Germinal center (tissue), 1 donor: ENCODE measurements at regions not wholly inside any gene's neighbourhood (a gene's known extent, or its start where the extent isn't known, plus 50 kb on each side); places are given as distances from the start of the nearest gene placed in this dataset.
A peak's percentile ranks its signal among the peaks of the same experiment; 100 is the strongest.
"Not testable (repeated sequence)": the region's sequence is repeated elsewhere in the genome, so short reads cannot be mapped to it uniquely, and the experiment has no call there.

Experiments
- DNase-seq: peaks from one replicate; pipeline ENCODE4 v3.0.0; 2012; ENCODE audit warnings: mixed read lengths, low spot score

- DNase-seq, result no peak
Observed at GRCh38 chr7:65744406-65744805, 128.5 kb upstream of the VKORC1L1 start.

- DNase-seq, result no peak
Observed at GRCh38 chr7:65746398-65746669, 126.5 kb upstream of the VKORC1L1 start.

GRCh38 chr7:65749039-65749438, 123.8 kb upstream of the VKORC1L1 start:
- DNase-seq, result no peak

- no peak for DNase-seq
Observed at GRCh38 chr7:65749518-65749917, 123.4 kb upstream of the VKORC1L1 start.

DNA sequence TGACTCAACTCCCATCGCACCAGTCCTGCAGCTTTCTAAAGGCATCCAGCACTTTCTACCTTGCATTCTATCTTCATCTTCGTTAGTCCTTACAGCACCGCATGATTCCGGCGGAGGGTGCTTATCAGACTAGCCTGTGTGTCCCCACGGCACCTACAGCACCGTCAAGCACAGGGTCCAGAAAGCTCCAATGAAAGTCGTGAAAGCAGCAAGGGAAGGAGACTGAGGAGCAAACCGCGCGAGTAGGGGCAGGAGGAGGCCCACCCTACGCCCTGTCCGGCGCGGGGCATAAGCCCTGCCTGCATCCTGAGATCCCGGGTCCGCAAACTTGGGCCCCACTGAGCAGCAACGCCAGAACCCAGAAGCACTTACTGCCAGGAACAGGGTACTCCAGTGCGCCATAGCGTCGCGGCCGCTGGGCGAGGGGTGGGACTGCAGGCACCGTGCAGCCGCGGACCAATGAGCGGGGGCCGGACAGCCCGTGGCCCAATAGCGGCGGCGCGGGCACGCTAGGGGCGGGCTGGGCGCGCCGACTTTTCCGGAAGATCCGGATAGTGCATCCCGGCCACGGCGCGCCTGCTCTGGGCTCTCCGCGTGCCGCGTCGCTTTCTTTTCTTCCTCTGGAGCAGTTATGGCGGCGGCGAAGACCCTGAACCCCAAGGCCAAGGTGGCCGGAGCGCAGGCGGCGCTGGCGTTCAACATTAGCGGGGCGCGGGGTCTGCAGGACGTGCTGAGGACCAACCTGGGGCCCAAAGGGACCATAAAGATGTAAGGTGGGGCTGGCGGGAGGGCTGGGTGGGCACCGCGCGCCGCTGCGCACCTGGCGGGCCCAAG, 122.1 kb upstream of the VKORC1L1 start:
- peak; percentile 96 for DNase-seq

DNA sequence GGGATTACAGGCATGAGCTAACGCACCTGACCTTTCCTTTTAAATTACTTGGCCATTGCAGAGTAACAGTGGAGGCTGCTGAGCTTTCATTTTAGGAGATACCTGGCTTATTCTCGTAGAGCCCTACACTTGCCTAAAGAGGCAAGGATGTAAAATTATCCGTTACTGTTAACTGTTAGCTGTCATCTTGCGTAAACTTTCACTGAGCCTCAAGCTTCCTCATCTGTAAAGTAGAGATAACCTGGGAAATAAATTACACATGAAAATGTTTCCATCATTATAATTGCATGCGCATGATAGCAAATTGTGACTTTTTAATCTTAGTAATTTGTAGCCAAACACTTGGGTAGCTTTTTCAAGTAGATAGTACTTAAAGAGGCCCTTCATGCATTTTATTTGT, 118.8 kb upstream of the VKORC1L1 start:
- DNase-seq, result not testable (repeated sequence)

DNA sequence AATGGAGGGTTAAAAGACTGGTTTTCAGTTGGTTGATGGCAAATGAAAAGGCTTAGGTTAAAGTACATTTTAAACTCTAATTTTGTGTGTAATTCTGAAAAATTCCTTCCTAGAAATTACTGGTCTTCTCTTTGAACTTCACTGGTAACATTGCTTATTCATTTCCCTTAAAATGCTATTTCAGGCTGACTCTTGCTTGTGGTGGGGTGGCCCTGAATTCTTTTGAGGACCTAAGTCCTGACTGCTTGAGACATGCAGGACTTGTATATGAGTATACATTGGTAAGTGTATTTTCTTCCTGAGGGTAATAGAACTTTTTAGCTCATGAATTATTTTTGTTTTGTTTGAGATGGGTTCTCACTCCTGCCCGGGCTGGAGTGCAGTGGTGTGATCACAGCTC, 113.9 kb upstream of the VKORC1L1 start:
- DNase-seq, result not testable (repeated sequence)

DNA sequence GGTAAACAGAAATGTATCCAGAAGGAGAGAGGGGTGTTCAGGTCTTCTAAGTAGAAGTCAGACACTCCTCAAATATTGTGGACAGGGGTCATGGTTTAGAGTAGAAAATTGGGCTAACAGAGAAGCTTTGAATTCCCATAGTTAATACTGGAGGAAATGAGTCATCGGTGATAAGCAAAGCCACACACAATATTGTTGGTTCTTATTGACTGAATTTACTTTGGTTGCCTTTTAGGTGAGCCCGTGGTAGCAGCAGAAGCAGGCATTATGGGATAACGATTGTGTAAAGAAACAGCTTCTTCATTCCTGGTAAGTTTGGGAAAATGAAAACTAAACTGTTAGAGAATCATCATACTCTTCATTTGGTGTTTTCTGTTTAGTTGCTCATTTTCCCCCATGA, 110.2 kb upstream of the VKORC1L1 start:
- not testable (repeated sequence) for DNase-seq

DNA sequence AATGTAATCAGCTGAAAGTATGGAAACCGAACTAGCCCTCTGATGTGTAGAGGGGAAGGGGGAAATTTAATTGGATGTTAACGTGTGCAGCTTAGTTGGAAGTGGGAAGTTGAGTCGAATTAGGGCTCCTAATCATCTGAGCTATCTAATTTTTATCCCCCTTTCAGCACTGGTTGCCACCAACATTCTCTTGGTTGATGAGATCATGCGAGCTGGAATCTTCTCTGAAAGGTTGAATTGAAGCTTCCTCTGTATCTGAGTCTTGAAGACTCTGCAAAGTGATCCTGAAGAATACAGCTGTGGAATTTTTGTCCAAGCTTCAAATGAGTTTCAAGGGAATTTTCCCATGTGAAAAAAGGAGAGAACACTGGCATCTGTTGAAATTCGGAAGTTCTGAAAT, 109.8 kb upstream of the VKORC1L1 start:
- not testable (repeated sequence) for DNase-seq

GRCh38 chr7:65770473-65771225, 102.2 kb upstream of the VKORC1L1 start:
- DNase-seq, result peak; percentile 72

GRCh38 chr7:65771226-65771569, 101.7 kb upstream of the VKORC1L1 start:
- not testable (repeated sequence) for DNase-seq

DNA sequence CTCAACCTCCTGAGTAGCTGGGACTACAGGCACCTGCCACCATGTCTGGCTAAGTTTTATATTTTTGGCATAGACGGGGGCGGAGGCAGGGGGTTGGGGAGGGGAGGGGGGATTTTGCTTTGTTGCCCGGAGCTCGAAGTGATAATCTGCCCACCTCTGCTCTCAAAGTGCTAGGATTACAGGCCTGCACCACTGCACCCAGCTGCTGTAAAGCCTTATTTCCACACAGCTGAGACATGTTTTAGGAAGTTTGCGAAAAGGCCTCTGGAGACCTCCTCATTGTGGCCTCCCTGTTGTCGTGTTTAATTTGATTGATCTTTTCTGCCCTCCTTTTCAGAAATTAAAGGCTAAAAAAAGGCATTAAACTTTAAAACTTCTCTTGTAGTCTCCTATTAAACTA, 96.2 kb upstream of the VKORC1L1 start:
- DNase-seq, result not testable (repeated sequence)

DNA sequence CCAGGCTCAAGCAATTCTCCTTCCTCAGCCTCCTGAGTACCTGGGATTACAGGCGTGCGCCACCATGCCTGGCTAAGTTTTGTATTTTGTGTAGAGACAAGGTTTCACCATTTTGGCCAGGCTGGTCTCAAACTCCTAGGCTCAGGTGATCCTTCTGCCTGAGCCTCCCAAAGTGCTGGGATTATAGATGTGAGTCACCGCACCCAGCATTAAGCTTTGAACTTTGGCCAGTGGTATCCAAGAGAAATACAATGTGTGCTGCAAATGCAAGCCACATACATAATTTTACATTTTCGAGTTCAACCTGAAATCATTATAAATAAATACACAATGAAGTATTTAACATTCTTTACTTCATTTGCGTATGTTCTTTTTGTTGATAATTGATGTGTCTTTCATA, 82.9 kb upstream of the VKORC1L1 start:
- DNase-seq, result not testable (repeated sequence)

GRCh38 chr7:65791788-65792187, 81.1 kb upstream of the VKORC1L1 start:
- DNase-seq, result not testable (repeated sequence)

- not testable (repeated sequence) for DNase-seq
Observed at GRCh38 chr7:65792726-65793125, 80.1 kb upstream of the VKORC1L1 start.

DNA sequence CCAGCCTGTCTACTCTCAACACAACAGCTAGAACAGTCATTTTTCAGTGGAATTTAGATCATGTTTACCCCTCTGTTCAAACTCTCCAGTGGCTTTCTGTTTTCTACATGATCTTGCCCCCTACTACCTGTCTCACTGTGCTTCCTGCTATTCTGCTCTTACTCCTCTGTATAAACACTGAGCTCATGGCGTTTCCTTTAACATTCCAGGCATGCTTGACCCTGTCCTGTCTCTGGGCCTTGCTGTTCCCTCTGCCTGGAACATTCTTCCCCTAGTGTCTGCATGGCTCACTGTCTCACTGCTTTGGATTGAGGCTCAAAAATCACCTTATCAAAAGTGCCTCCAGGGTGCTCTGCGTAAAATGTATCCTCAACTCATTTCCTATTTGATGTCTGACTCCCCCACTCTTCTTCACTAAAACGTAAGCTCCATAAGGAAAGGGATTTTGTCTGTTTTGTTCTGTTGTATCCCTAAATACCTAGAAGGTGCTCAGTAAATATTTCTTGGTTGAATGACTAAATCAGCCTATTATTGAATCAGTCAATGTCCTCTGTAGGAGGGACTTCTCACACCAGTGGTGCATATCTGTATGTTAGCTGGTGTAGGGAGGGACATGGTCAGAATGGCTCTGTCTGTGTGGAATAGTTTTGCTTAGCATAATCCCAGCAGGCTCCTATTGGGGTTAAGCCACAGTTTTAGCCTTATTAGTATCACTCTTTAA, 78.0 kb upstream of the VKORC1L1 start:
- not testable (repeated sequence) for DNase-seq

GRCh38 chr7:65795392-65795716, 77.5 kb upstream of the VKORC1L1 start:
- DNase-seq, result not testable (repeated sequence)

GRCh38 chr7:65796205-65796604, 76.7 kb upstream of the VKORC1L1 start:
- no peak for DNase-seq

GRCh38 chr7:65797086-65797485, 75.8 kb upstream of the VKORC1L1 start:
- DNase-seq, result not testable (repeated sequence)

DNA sequence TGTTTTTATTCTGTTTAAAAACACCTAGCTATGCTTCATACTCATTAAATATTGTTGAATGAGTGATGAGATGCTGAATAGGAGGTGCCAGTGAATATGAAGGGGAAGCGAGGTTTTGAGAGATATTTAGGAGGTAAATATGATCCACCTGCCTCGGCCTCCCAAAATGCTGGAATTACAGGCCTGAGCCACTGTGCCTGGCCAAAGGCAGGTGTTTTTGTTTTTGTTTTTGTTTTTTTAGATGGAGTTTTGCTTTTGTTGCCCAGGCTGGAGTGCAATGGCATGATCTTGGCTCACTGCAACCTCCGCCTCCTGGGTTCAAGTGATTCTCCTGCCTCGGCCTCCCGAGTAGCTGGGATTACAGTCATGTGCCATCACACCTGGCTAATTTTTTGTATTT, 75.3 kb upstream of the VKORC1L1 start:
- not testable (repeated sequence) for DNase-seq

- DNase-seq, result no peak
Observed at GRCh38 chr7:65798111-65799075, 74.5 kb upstream of the VKORC1L1 start.

DNA sequence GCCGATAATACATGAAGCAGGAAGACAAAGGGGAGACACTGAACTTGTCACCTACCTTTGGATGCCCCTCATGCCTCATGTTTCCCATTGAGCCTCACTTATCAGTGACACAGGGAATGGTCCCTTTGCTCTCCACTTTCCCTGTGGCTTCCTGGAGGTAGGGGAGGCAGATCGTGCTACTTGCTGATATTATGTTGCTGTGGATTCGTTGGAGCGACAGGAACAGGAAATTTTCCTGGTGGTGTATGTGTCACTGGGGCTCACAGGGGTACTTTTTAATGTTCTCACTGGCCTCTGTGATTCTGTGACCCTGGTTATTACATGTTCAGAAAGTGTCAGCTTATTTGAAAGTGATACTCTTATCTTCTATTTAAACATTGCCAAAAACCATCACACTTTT, 72.7 kb upstream of the VKORC1L1 start:
- DNase-seq, result not testable (repeated sequence)
